H1 (cell line): ENCODE measurements at regions not wholly inside any gene's neighbourhood (a gene's known extent, or its start where the extent isn't known, plus 50 kb on each side); places are given as distances from the start of the nearest gene placed in this dataset.

Experiments
- CTCF ChIA-PET: fragments of 300-600 bp; sonication (Branson Sonifier 250); formaldehyde crosslinking; loops from one replicate; lab custom pipeline; 2021; ENCODE audit not compliant: partially characterized antibody; lab: Charles Lee
- POLR2A ChIA-PET: fragments of 300-600 bp; sonication (Branson Sonifier 250); formaldehyde crosslinking; loops from one replicate; lab custom pipeline; 2021; ENCODE audit warnings: inconsistent platforms; ENCODE audit not compliant: partially characterized antibody; lab: Charles Lee
- DNase-seq, 2 experiments: peaks; one replicate each; pipeline versions ENCODE4 v3.0.0 to v3.0.0-alpha.2; 2010 to 2022; ENCODE audit warnings: low spot score in 2 of 2, low read depth in 1 of 2, mixed read lengths in 1 of 2
- FAIRE-seq: peaks from 2 replicates; lab custom pipeline; 2011; peaks lifted over from hg19 to GRCh38; lab: Jason Lieb, UNC
- H2AFZ ChIP-seq: 2 replicates; pipeline ENCODE4 v1.8.1; 2012; ENCODE audit warnings: low read length, inconsistent platforms
- H2AK5ac ChIP-seq: 2 replicates; pipeline ENCODE4 v1.6.1; 2013; ENCODE audit warnings: low read depth, low read length
- H2BK120ac ChIP-seq: replicated peaks from 2 replicates; pipeline ENCODE3; 2013; ENCODE audit warnings: low read depth, low read length, inconsistent platforms
- H2BK12ac ChIP-seq: 2 replicates; pipeline ENCODE4 v1.6.1; 2013; ENCODE audit warnings: low read depth, low read length
- H2BK15ac ChIP-seq: 2 replicates; pipeline ENCODE4 v1.6.1; 2013; ENCODE audit warnings: low read length
- H2BK20ac ChIP-seq: 2 replicates; pipeline ENCODE4 v1.6.1; 2013; ENCODE audit warnings: low read length
- H2BK5ac ChIP-seq: 2 replicates; pipeline ENCODE4 v1.6.1; 2013; ENCODE audit warnings: low read depth, low read length
- H3K14ac ChIP-seq: 2 replicates; pipeline ENCODE4 v1.6.1; 2013; ENCODE audit warnings: inconsistent platforms; ENCODE audit not compliant: insufficient read length
- H3K18ac ChIP-seq: 2 replicates; pipeline ENCODE4 v1.6.1; 2013; ENCODE audit warnings: low read length; ENCODE audit errors: extremely low read depth
- H3K23ac ChIP-seq: 2 replicates; pipeline ENCODE4 v1.6.1; 2013; ENCODE audit warnings: inconsistent platforms; ENCODE audit not compliant: insufficient read length
- H3K23me2 ChIP-seq: 2 replicates; pipeline ENCODE4 v1.6.1; 2013; ENCODE audit warnings: low read depth, low read length
- H3K27ac ChIP-seq: 2 replicates; pipeline ENCODE4 v1.6.1; 2011; ENCODE audit warnings: low read depth, low read length, inconsistent platforms
- H3K27me3 ChIP-seq, 4 experiments: replicated peaks in 1 of 4; 1 replicate in 1 of 4; 2 replicates in 3 of 4; pipeline versions ENCODE4 v1.6.1 to v1.8.1; 2011 to 2013; ENCODE audit warnings: low read length in 3 of 4, mild to moderate bottlenecking in 3 of 4, inconsistent platforms in 2 of 4, mixed read lengths in 2 of 4, moderate library complexity in 1 of 4; ENCODE audit not compliant: control insufficient read depth in 3 of 4, insufficient read depth in 3 of 4; ENCODE audit errors: extremely low read depth in 1 of 4
- H3K36me3 ChIP-seq, 4 experiments: 2 replicates each; pipeline versions ENCODE4 v1.6.1 to v1.8.1; 2011 to 2013; ENCODE audit warnings: mild to moderate bottlenecking in 4 of 4, low read length in 3 of 4, moderate library complexity in 2 of 4, control low read depth in 1 of 4, inconsistent platforms in 1 of 4; ENCODE audit not compliant: insufficient read depth in 4 of 4, control insufficient read depth in 2 of 4
- H3K4ac ChIP-seq: replicated peaks from 2 replicates; pipeline ENCODE3; 2013; ENCODE audit warnings: low read length, low read depth, mixed read lengths, inconsistent platforms; ENCODE audit not compliant: insufficient read length
- H3K4me1 ChIP-seq, 4 experiments: replicated peaks in 1 of 4; 1 replicate in 1 of 4; 2 replicates in 3 of 4; pipeline versions ENCODE4 v1.6.1 to v1.8.1; 2011 to 2013; ENCODE audit warnings: low read length in 3 of 4, inconsistent platforms in 2 of 4, mixed read lengths in 1 of 4; ENCODE audit not compliant: insufficient read depth in 4 of 4, control insufficient read depth in 3 of 4
- H3K4me2 ChIP-seq, 2 experiments: 2 replicates each; pipeline versions ENCODE4 v1.6.1 to v1.8.1; 2011 to 2013; ENCODE audit warnings: low read depth in 2 of 2, low read length in 2 of 2, control low read depth in 1 of 2, inconsistent platforms in 1 of 2, mild to moderate bottlenecking in 1 of 2; ENCODE audit not compliant: insufficient read depth in 1 of 2
- H3K4me3 ChIP-seq, 4 experiments: fragments of 200-600, 300-600 bp in 1 of 4; sonication (generic), shearing (Covaris generic), sonication (Bioruptor Twin) in 1 of 4; 2 replicates each; pipeline versions ENCODE4 v1.5.1 to v1.8.1; 2011 to 2016; ENCODE audit warnings: low read length in 4 of 4, low read depth in 3 of 4, control low read depth in 2 of 4, inconsistent platforms in 2 of 4, mild to moderate bottlenecking in 2 of 4, mixed read lengths in 1 of 4, moderate library complexity in 1 of 4; ENCODE audit not compliant: insufficient read depth in 2 of 4; ENCODE audit errors: extremely low read depth in 1 of 4
- H3K56ac ChIP-seq: replicated peaks from 2 replicates; pipeline ENCODE3; 2013; ENCODE audit warnings: low read depth, mild to moderate bottlenecking, mixed read lengths, low read length, inconsistent platforms; ENCODE audit not compliant: insufficient read length
- H3K79me1 ChIP-seq: 2 replicates; pipeline ENCODE4 v1.6.1; 2013; ENCODE audit warnings: low read depth, low read length, control low read depth
- H3K79me2 ChIP-seq, 2 experiments: 2 replicates each; pipeline versions ENCODE4 v1.6.1 to v1.8.1; 2012 to 2013; ENCODE audit warnings: low read length in 2 of 2, mild to moderate bottlenecking in 2 of 2, inconsistent platforms in 1 of 2; ENCODE audit not compliant: insufficient read depth in 2 of 2, control insufficient read depth in 1 of 2
- H3K9ac ChIP-seq, 4 experiments: replicated peaks in 1 of 4; 1 replicate in 1 of 4; 2 replicates in 3 of 4; pipeline versions ENCODE4 v1.6.1 to v1.8.1; 2011 to 2013; ENCODE audit warnings: low read depth in 3 of 4, low read length in 3 of 4, control low read depth in 2 of 4, mild to moderate bottlenecking in 2 of 4, moderate library complexity in 2 of 4, inconsistent platforms in 1 of 4; ENCODE audit errors: extremely low read depth in 1 of 4
- H3K9me3 ChIP-seq, 2 experiments: 2 replicates each; pipeline versions ENCODE4 v1.6.1 to v1.8.1; 2012 to 2013; ENCODE audit warnings: mild to moderate bottlenecking in 2 of 2, moderate library complexity in 2 of 2, control low read depth in 1 of 2, inconsistent platforms in 1 of 2, low read depth in 1 of 2, low read length in 1 of 2, mixed read lengths in 1 of 2; ENCODE audit not compliant: insufficient read depth in 2 of 2
- H4K20me1 ChIP-seq, 2 experiments: replicated peaks in 1 of 2; 2 replicates each; pipeline versions ENCODE3 to v1.8.1; 2011 to 2013; ENCODE audit warnings: inconsistent platforms in 2 of 2, low read length in 2 of 2, mild to moderate bottlenecking in 1 of 2; ENCODE audit not compliant: insufficient read depth in 2 of 2, control insufficient read depth in 1 of 2
- H4K5ac ChIP-seq: 2 replicates; pipeline ENCODE4 v1.6.1; 2013; ENCODE audit warnings: low read length, low read depth, mixed read lengths, inconsistent platforms; ENCODE audit not compliant: insufficient read length
- H4K8ac ChIP-seq: 2 replicates; pipeline ENCODE4 v1.8.0; 2013; ENCODE audit warnings: mild to moderate bottlenecking, moderate library complexity, low read length, inconsistent platforms; ENCODE audit not compliant: insufficient read depth; ENCODE audit errors: extremely low read depth
- H4K91ac ChIP-seq: replicated peaks from 2 replicates; pipeline ENCODE3; 2013; ENCODE audit warnings: low read length, mixed read lengths, inconsistent platforms; ENCODE audit not compliant: insufficient read length
- CBX5 ChIP-seq: fragments of 300-800, 300-1000 bp; sonication (generic); IDR thresholded peaks from 2 replicates; pipeline ENCODE4 v1.7.1; 2016; ENCODE audit warnings: antibody characterized with exemption, low read length, low read depth
- CEBPB ChIP-seq: IDR thresholded peaks from 2 replicates; pipeline ENCODE4 v1.6.1; 2012; ENCODE audit warnings: low read depth, low read length
- CHD2 ChIP-seq: IDR thresholded peaks from 2 replicates; pipeline ENCODE4 v1.6.1; 2012; ENCODE audit warnings: low read length, improper control_type of control experiment
- GABPA ChIP-seq: IDR thresholded peaks from 2 replicates; pipeline ENCODE4 v1.6.1; 2011; ENCODE audit warnings: mild to moderate bottlenecking, low read length, moderate library complexity, borderline replicate concordance; ENCODE audit not compliant: insufficient read depth
- HDAC6 ChIP-seq: IDR thresholded peaks from one replicate; pipeline ENCODE4 v1.7.1; 2012; ENCODE audit warnings: low read depth, mild to moderate bottlenecking, inconsistent platforms, low read length, moderate library complexity
- MAX ChIP-seq: IDR thresholded peaks from 2 replicates; pipeline ENCODE4 v1.6.1; 2012; ENCODE audit warnings: inconsistent platforms
- POLR2A ChIP-seq, 2 experiments: IDR thresholded peaks; 1 replicate in 1 of 2; 2 replicates in 1 of 2; pipeline ENCODE4 v1.6.1; 2011; ENCODE audit warnings: low read depth in 2 of 2, low read length in 2 of 2, mild to moderate bottlenecking in 2 of 2; ENCODE audit errors: control extremely low read depth in 1 of 2
- RBBP5 ChIP-seq: IDR thresholded peaks from 2 replicates; pipeline ENCODE4 v1.7.1; 2012; ENCODE audit warnings: low read depth, mild to moderate bottlenecking, inconsistent platforms, low read length, moderate library complexity, borderline replicate concordance
- RXRA ChIP-seq: IDR thresholded peaks from 2 replicates; pipeline ENCODE4 v1.6.1; 2011; ENCODE audit warnings: low read depth, mild to moderate bottlenecking, low read length, moderate library complexity; ENCODE audit not compliant: insufficient read depth
- SP2 ChIP-seq: IDR thresholded peaks from 2 replicates; pipeline ENCODE4 v1.6.1; 2012; ENCODE audit warnings: mild to moderate bottlenecking, low read length, inconsistent platforms
- WGBS, 2 experiments: shearing (Covaris generic) in 1 of 2; methylation state at CpG; one replicate each; pipeline versions ENCODE4 v1.1.6 to v1.1.7; 2013 to 2015; ENCODE audit warnings: low lambda C conversion rate in 2 of 2, mixed read lengths in 2 of 2, inconsistent platforms in 1 of 2, low coverage in 1 of 2, missing lambda C conversion rate in 1 of 2; ENCODE audit not compliant: insufficient replicate concordance in 2 of 2, insufficient coverage in 1 of 2, insufficient read length in 1 of 2; ENCODE audit errors: extremely low coverage in 1 of 2, missing lambda C conversion rate in 1 of 2; 5-methylcytosine and 5-hydroxymethylcytosine counted together

- H3K9ac ChIP-seq: no peak overlapping the region
- H3K27me3 ChIP-seq: no peaks in the 10 kb centered on the region
- no peak overlapping the region for H2BK12ac ChIP-seq
- no peak overlapping the region for H2BK120ac ChIP-seq
- H3K4me3 ChIP-seq: no peak overlapping the region
- no peaks in the 10 kb centered on the region for H3K79me2 ChIP-seq
- no peak overlapping the region for H2BK20ac ChIP-seq
- no peak overlapping the region for H4K91ac ChIP-seq
- WGBS, 2 experiments: 96% methylated on average over 2 of the region's 2 CpGs; no CpG with 5 or more reads in 1 of the 2 experiments
- no peak overlapping the region for H3K14ac ChIP-seq
- no peak for FAIRE-seq
- H4K20me1 ChIP-seq: no peaks in the 10 kb centered on the region
- no peak overlapping the region for H3K4ac ChIP-seq
- no peaks in the 10 kb centered on the region for H3K36me3 ChIP-seq
- H4K8ac ChIP-seq: no peak overlapping the region
- POLR2A ChIA-PET: no interaction called here
- no peak overlapping the region for H3K56ac ChIP-seq
- no peaks in the 10 kb centered on the region for H3K23me2 ChIP-seq
- H3K23ac ChIP-seq: no peak overlapping the region
- no peaks in the 10 kb centered on the region; a peak in 1 of 4 replicates for H3K9me3 ChIP-seq
- H4K5ac ChIP-seq: no peak overlapping the region
- H2BK15ac ChIP-seq: no peak overlapping the region
- TF ChIP-seq GABPA (no peak), MAX (no peak), HDAC6 (no peak), SP2 (no peak), POLR2A (IDR thresholded peaks at IDR 0.05; ENCODE audit: control extremely low read depth in 1 of 2, low read depth in 2 of 2, low read length in 2 of 2) (no peak), RBBP5 (no peak), CBX5 (no peak), CHD2 (no peak), RXRA (no peak), CEBPB (no peak)
- TF ChIP-seq, all 59 proteins: peak for 0
- no peak for DNase-seq
- Histone ChIP-seq H2AK5ac (no peak overlapping the region), H3K79me1 (no peaks in the 10 kb centered on the region), H2AFZ (no peak overlapping the region), H3K27ac (no peak overlapping the region), H3K18ac (no peak overlapping the region), H3K4me1 (no peaks in the 10 kb centered on the region), H3K4me2 (no peak overlapping the region), H2BK5ac (no peak overlapping the region)
- CTCF ChIA-PET: interaction anchor here (1.4 kb wide), 1 partner anchor 23 kb away, joined by 6 read pairs; no protein-coding TSS in a partner anchor
Observed at GRCh38 chr1:58180537-58180936, 366.0 kb downstream of the OMA1 start.
